K562 (cell line): ENCODE measurements at regions not wholly inside any gene's neighbourhood (a gene's known extent, or its start where the extent isn't known, plus 50 kb on each side); places are given as distances from the start of the nearest gene placed in this dataset.

Experiments used
- ATAC-seq: fragments of 200-7000 bp; cut with Tn5 transposase; 3 replicates; pipeline ENCODE4 v1.9.1; 2020; ENCODE audit warnings: moderate library complexity
- BruUV-seq: library from RNA; stranded (reverse); fragments of 400-500 nt; replicated peaks from 2 replicates; lab custom pipeline; 2021; lab: Mats Ljungman, UMichigan
- CTCF ChIA-PET: fragments of 300-600 bp; formaldehyde crosslinking; extraction: SDS; loops from one replicate; lab custom pipeline; 2021; ENCODE audit warnings: low intra/inter-chr PET ratio; lab: Yijun Ruan, JAX
- POLR2A ChIA-PET: fragments of 300-600, 350-650 bp; sonication (Branson Sonifier 250); formaldehyde crosslinking; extraction: SDS; loops from one replicate; lab custom pipeline; 2021; ENCODE audit warnings: antibody characterized with exemption, inconsistent platforms; lab: Yijun Ruan, JAX
- DNase-seq, 4 experiments: peaks; one replicate each; pipeline versions ENCODE4 v3.0.0 to v3.0.0-alpha.2; 2011 to 2018; ENCODE audit warnings: low spot score in 3 of 4, mixed read lengths in 3 of 4; ENCODE audit errors: extremely low read depth in 1 of 4
- FAIRE-seq: peaks from 2 replicates; lab custom pipeline; 2011; peaks lifted over from hg19 to GRCh38; lab: Jason Lieb, UNC
- H2AFZ ChIP-seq: 2 replicates; pipeline ENCODE4 v1.6.0; 2011; ENCODE audit warnings: low read depth, low read length, control low read depth, inconsistent platforms
- H3K27ac ChIP-seq: fragments of 200-600 bp; 3 replicates; pipeline ENCODE4 v1.8.0; 2011; ENCODE audit warnings: low read depth, mild to moderate bottlenecking, control low read depth, inconsistent platforms, low read length, moderate library complexity, mixed read lengths; ENCODE audit errors: extremely low read depth
- H3K27me3 ChIP-seq, 2 experiments: fragments of 300-600 bp in 1 of 2; 2 replicates in 1 of 2; 3 replicates in 1 of 2; pipeline versions ENCODE4 v1.6.0 to v1.8.0; 2011; ENCODE audit warnings: inconsistent platforms in 2 of 2, low read length in 2 of 2, mild to moderate bottlenecking in 1 of 2, mixed read lengths in 1 of 2, moderate library complexity in 1 of 2; ENCODE audit not compliant: control insufficient read depth in 2 of 2, insufficient read depth in 2 of 2
- H3K36me3 ChIP-seq: fragments of 300-600 bp; 3 replicates; pipeline ENCODE4 v1.8.0; 2011; ENCODE audit warnings: mild to moderate bottlenecking, low read length, inconsistent platforms; ENCODE audit not compliant: control insufficient read depth, insufficient read depth
- H3K4me1 ChIP-seq, 2 experiments: fragments of 200-600 bp in 1 of 2; replicated peaks in 1 of 2; 2 replicates in 1 of 2; 3 replicates in 1 of 2; pipeline versions ENCODE4 v1.5.1 to v1.8.0; 2011; ENCODE audit warnings: inconsistent platforms in 2 of 2, low read length in 2 of 2, mild to moderate bottlenecking in 1 of 2, mixed read lengths in 1 of 2, moderate library complexity in 1 of 2; ENCODE audit not compliant: control insufficient read depth in 2 of 2, insufficient read depth in 2 of 2
- H3K4me2 ChIP-seq: 2 replicates; pipeline ENCODE4 v1.6.1; 2011; ENCODE audit warnings: low read length, control low read depth, inconsistent platforms, mixed read lengths; ENCODE audit not compliant: insufficient read depth
- H3K4me3 ChIP-seq: fragments of 200-600 bp; sonication (generic), shearing (Covaris generic); 2 replicates; pipeline ENCODE4 v1.5.1; 2016; ENCODE audit warnings: control low read depth, inconsistent platforms
- H3K79me2 ChIP-seq: fragments of 200-600 bp; 3 replicates; pipeline ENCODE4 v1.8.0; 2011; ENCODE audit warnings: low read length, inconsistent platforms; ENCODE audit not compliant: control insufficient read depth, insufficient read depth
- H3K9ac ChIP-seq, 2 experiments: 2 replicates each; pipeline versions ENCODE4 v1.6.0 to v1.6.1; 2011; ENCODE audit warnings: low read depth in 2 of 2, low read length in 2 of 2, control low read depth in 1 of 2, inconsistent platforms in 1 of 2, mild to moderate bottlenecking in 1 of 2, mixed read lengths in 1 of 2; ENCODE audit not compliant: insufficient read depth in 1 of 2
- H3K9me1 ChIP-seq: one replicate; pipeline ENCODE4 v1.6.0; 2011; ENCODE audit warnings: inconsistent platforms, mild to moderate bottlenecking, low read length, moderate library complexity; ENCODE audit not compliant: control insufficient read depth, insufficient read depth
- H3K9me3 ChIP-seq: replicated peaks from 2 replicates; pipeline ENCODE4 v1.5.1; 2011; ENCODE audit warnings: low read depth, low read length, inconsistent platforms; ENCODE audit not compliant: control insufficient read depth, insufficient read depth
- H4K20me1 ChIP-seq: replicated peaks from 2 replicates; pipeline ENCODE4 v1.6.1; 2011; ENCODE audit warnings: low read length, inconsistent platforms, mixed read lengths; ENCODE audit not compliant: control insufficient read depth, insufficient read depth
- ATF3 ChIP-seq, 2 experiments: fragments of 450-650 bp in 1 of 2; sonication (generic) in 1 of 2; formaldehyde crosslinking in 1 of 2; IDR thresholded peaks in 1 of 2; conservative IDR thresholded peaks in 1 of 2; 2 replicates each; pipeline versions ENCODE4 v1.6.1 to v1.8.1; 2016 to 2023; ENCODE audit warnings: mild to moderate bottlenecking in 2 of 2, moderate library complexity in 2 of 2, inconsistent platforms in 1 of 2, missing genetic modification reagents in 1 of 2
- EP300 ChIP-seq: IDR thresholded peaks from 2 replicates; pipeline ENCODE4 v1.6.1; 2012; ENCODE audit warnings: low read length, improper control_type of control experiment
- HDAC6 ChIP-seq: IDR thresholded peaks from 2 replicates; pipeline ENCODE4 v1.6.1; 2012; ENCODE audit warnings: low read depth, mild to moderate bottlenecking, control low read depth, inconsistent platforms, low read length, moderate library complexity
- HNRNPLL ChIP-seq: fragments of 200-400 bp; formaldehyde crosslinking; IDR thresholded peaks from 2 replicates; pipeline ENCODE4 v1.6.1; 2017; ENCODE audit warnings: low read length, low read depth, mild to moderate bottlenecking; ENCODE audit not compliant: poor library complexity, severe bottlenecking
- LCOR ChIP-seq: sonication (generic); formaldehyde crosslinking; IDR thresholded peaks from 2 replicates; pipeline ENCODE4 v1.8.0; 2022; ENCODE audit warnings: mild to moderate bottlenecking, missing genetic modification reagents
- MEF2D ChIP-seq: conservative IDR thresholded peaks from 2 replicates; pipeline ENCODE4 v1.6.1; 2016; ENCODE audit warnings: low read depth, missing genetic modification characterization, missing compliant biosample characterization
- MTA2 ChIP-seq: fragments of 450-650 bp; IDR thresholded peaks from 2 replicates; pipeline ENCODE4 v1.6.1; 2016; ENCODE audit warnings: low read depth
- NCOR1 ChIP-seq: fragments of 450-650 bp; IDR thresholded peaks from 2 replicates; pipeline ENCODE4 v1.6.1; 2016; ENCODE audit warnings: mild to moderate bottlenecking, moderate library complexity
- NFYB ChIP-seq: IDR thresholded peaks from 2 replicates; pipeline ENCODE4 v1.6.1; 2011; ENCODE audit warnings: mild to moderate bottlenecking, moderate library complexity; ENCODE audit not compliant: insufficient read length; ENCODE audit errors: extremely low read depth
- RHOXF2B ChIP-seq: fragments of 250-450 bp; sonication (Bioruptor Pico); conservative IDR thresholded peaks from 2 replicates; pipeline ENCODE4 v1.5.1; 2021
- SAP30 ChIP-seq: fragments of 200-600 bp; sonication (generic); IDR thresholded peaks from 2 replicates; pipeline ENCODE4 v1.6.1; 2012; ENCODE audit warnings: borderline replicate concordance, low read depth, mild to moderate bottlenecking, moderate library complexity, low read length, control low read depth, inconsistent platforms; ENCODE audit not compliant: insufficient read depth, poor library complexity, severe bottlenecking
- SRSF1 ChIP-seq: fragments of 200-400 bp; formaldehyde crosslinking; IDR thresholded peaks from 2 replicates; pipeline ENCODE4 v1.6.1; 2017; ENCODE audit warnings: mild to moderate bottlenecking, low read depth, low read length, moderate library complexity
- TEAD2 ChIP-seq: fragments of 450-650 bp; IDR thresholded peaks from 2 replicates; pipeline ENCODE4 v1.6.1; 2016; ENCODE audit warnings: missing genetic modification characterization, control low read depth, missing compliant biosample characterization
- USF2 ChIP-seq: sonication (generic); formaldehyde crosslinking; IDR thresholded peaks from 2 replicates; pipeline ENCODE4 v1.5.0; 2020; ENCODE audit warnings: missing genetic modification reagents
- ZFP1 ChIP-seq: fragments of 450-650 bp; formaldehyde crosslinking; IDR thresholded peaks from 2 replicates; pipeline ENCODE4 v1.4.0; 2020; ENCODE audit warnings: mild to moderate bottlenecking, mixed read lengths
- ZNF217 ChIP-seq: sonication (generic); formaldehyde crosslinking; IDR thresholded peaks from 2 replicates; pipeline ENCODE4 v1.8.0; 2022; ENCODE audit warnings: mild to moderate bottlenecking, missing genetic modification reagents
- ZNF324 ChIP-seq: fragments of 250-450 bp; sonication (Bioruptor Pico); IDR thresholded peaks from 2 replicates; pipeline ENCODE4 v1.4.0; 2020; ENCODE audit warnings: mild to moderate bottlenecking
- ZNF584 ChIP-seq: fragments of 200-800 bp; sonication (Bioruptor generic); IDR thresholded peaks from 2 replicates; pipeline ENCODE4 v1.6.1; 2016; ENCODE audit warnings: low read depth, mild to moderate bottlenecking, missing genetic modification characterization, missing compliant biosample characterization
- ZNF740 ChIP-seq, 3 experiments: fragments of 200-800 bp in 1 of 3; sonication (Bioruptor generic) in 1 of 3; sonication (generic) in 1 of 3; formaldehyde crosslinking in 1 of 3; IDR thresholded peaks; 2 replicates each; pipeline versions ENCODE4 v1.6.1 to v1.8.0; 2016 to 2022; ENCODE audit warnings: mild to moderate bottlenecking in 2 of 3, missing compliant biosample characterization in 2 of 3, missing genetic modification characterization in 2 of 3, missing genetic modification reagents in 1 of 3
- WGBS: fragments of 100-300 bp; shearing (Covaris generic); methylation state at CpG from one replicate; pipeline ENCODE4 v1.1.6; 2016; ENCODE audit warnings: low coverage, mixed read lengths; ENCODE audit not compliant: insufficient coverage; ENCODE audit errors: missing lambda C conversion rate; 5-methylcytosine and 5-hydroxymethylcytosine counted together
- in situ Hi-C: fragments of 300-500 bp; cut with MboI; formaldehyde crosslinking; loops from 4 replicates; pipeline ENCODE4 v1.15.0; 2018; ENCODE audit warnings: inconsistent platforms, mixed read lengths
- intact Hi-C: fragments of 100-400 bp; cut with micrococcal nuclease; formaldehyde crosslinking; loops from 2 replicates; pipeline ENCODE4 v1.14.2; 2022

- intact Hi-C loops (no loop called here), in situ Hi-C loops (no loop called here)
- Histone ChIP-seq H3K4me1 (no peaks in the 10 kb centered on the region), H3K9me1 (no peaks in the 10 kb centered on the region), H3K4me2 (no peak overlapping the region), H3K4me3 (no peak overlapping the region), H4K20me1 (no peaks in the 10 kb centered on the region; the same call in 1 of the 2 replicates), H3K36me3 (no peaks in the 10 kb centered on the region), H3K27ac (no peak overlapping the region), H2AFZ (no peak overlapping the region), H3K9ac (no peak overlapping the region), H3K79me2 (no peaks in the 10 kb centered on the region), H3K9me3 (no peaks in the 10 kb centered on the region), H3K27me3 (peaks cover 16 to 49% of the 10 kb centered on the region in 2 experiments)
- WGBS: 2% methylated on average over 7 of the region's 7 CpGs
- ChIA-PET POLR2A (interaction anchor here (0.7 to 1.0 kb wide), 2 partner anchors 10 to 69 kb away, joined by 4 read pairs; no protein-coding TSS in a partner anchor), CTCF (no interaction called here)
- TF ChIP-seq HNRNPLL (no peak), HDAC6 (no peak), SRSF1 (no peak), ZNF217 (CRISPR knock-in tag) (no peak), RHOXF2B (CRISPR knock-in tag) (no peak), MEF2D (tag) (no peak), ZNF324 (no peak), NFYB (no peak), ZNF740 (CRISPR knock-in tag; IDR thresholded peaks at IDR 0.05) (no peak), ZNF740 (tag; IDR thresholded peaks at IDR 0.05) (no peak), MTA2 (no peak), ZFP1 (CRISPR knock-in tag) (no peak), LCOR (CRISPR knock-in tag) (no peak), EP300 (no peak), ZNF584 (CRISPR knock-in tag) (no peak), SAP30 (no peak), TEAD2 (tag) (no peak), NCOR1 (no peak), USF2 (CRISPR knock-in tag) (no peak), ATF3 (IDR thresholded peaks at IDR 0.05) (no peak), ATF3 (CRISPR knock-in tag; conservative IDR thresholded peaks at IDR 0.05) (no peak)
- ATAC-seq (no peak), FAIRE-seq (no peak), DNase-seq (no peak)
- no TSS peak for BruUV-seq
These were observed 338.0 kb upstream of the IRX4 start for GRCh38 chr5:2220741-2221140.
